PC-9 (cell line): ENCODE measurements at regions not wholly inside any gene's neighbourhood (a gene's known extent, or its start where the extent isn't known, plus 50 kb on each side); places are given as distances from the start of the nearest gene placed in this dataset.

Source experiments
- BruUV-seq: library from RNA; stranded (reverse); fragments of 400-500 nt; replicated peaks from 2 replicates; lab custom pipeline; 2021; lab: Mats Ljungman, UMichigan
- CTCF ChIA-PET: fragments of 300-600 bp; sonication (Branson Sonifier 250); formaldehyde crosslinking; loops from one replicate; lab custom pipeline; 2022; ENCODE audit warnings: antibody characterized with exemption; lab: Charles Lee
- POLR2A ChIA-PET: fragments of 300-600 bp; sonication (Branson Sonifier 250); formaldehyde crosslinking; loops from one replicate; lab custom pipeline; 2022; ENCODE audit warnings: antibody characterized with exemption; ENCODE audit not compliant: unreplicated experiment; lab: Charles Lee
- DNase-seq, 2 experiments: peaks; one replicate each; pipeline versions ENCODE4 v3.0.0 to v3.0.0-alpha.2; 2015 to 2022; ENCODE audit warnings: mixed read lengths in 1 of 2
- H2AFZ ChIP-seq: fragments of 200-600 bp; sonication (generic); 2 replicates; pipeline ENCODE4 v1.8.1; 2017; ENCODE audit warnings: antibody characterized with exemption
- H3F3A ChIP-seq: fragments of 200-600 bp; sonication (generic); 2 replicates; pipeline ENCODE4 v1.8.1; 2017; ENCODE audit warnings: antibody characterized with exemption, mild to moderate bottlenecking, low read depth; ENCODE audit not compliant: insufficient read depth
- H3K27ac ChIP-seq: fragments of 200-600 bp; sonication (generic); 2 replicates; pipeline ENCODE4 v1.6.1; 2016; ENCODE audit warnings: mixed run types
- H3K27me3 ChIP-seq: fragments of 200-600 bp; sonication (generic); 2 replicates; pipeline ENCODE4 v1.6.1; 2016; ENCODE audit warnings: low read depth, mixed run types; ENCODE audit not compliant: insufficient read depth
- H3K36me3 ChIP-seq: fragments of 200-600 bp; sonication (generic); 2 replicates; pipeline ENCODE4 v1.6.1; 2016; ENCODE audit warnings: low read depth, mixed run types
- H3K4me1 ChIP-seq: fragments of 200-600 bp; sonication (generic); replicated peaks from 2 replicates; pipeline ENCODE4 v1.6.1; 2016; ENCODE audit warnings: mixed run types; ENCODE audit not compliant: insufficient read depth
- H3K4me2 ChIP-seq: fragments of 200-600 bp; sonication (generic); 2 replicates; pipeline ENCODE4 v1.6.1; 2017; ENCODE audit warnings: mixed run types
- H3K4me3 ChIP-seq: fragments of 200-600 bp; sonication (generic); 2 replicates; pipeline ENCODE4 v1.6.1; 2016; ENCODE audit warnings: mixed run types
- H3K79me2 ChIP-seq: fragments of 200-600 bp; sonication (generic); 2 replicates; pipeline ENCODE4 v1.6.1; 2017; ENCODE audit warnings: low read depth, mixed run types
- H3K9me2 ChIP-seq: fragments of 200-600 bp; sonication (generic); 2 replicates; pipeline ENCODE4 v1.8.1; 2017; ENCODE audit warnings: mild to moderate bottlenecking; ENCODE audit not compliant: insufficient read depth
- H3K9me3 ChIP-seq: fragments of 200-600 bp; sonication (generic); 2 replicates; pipeline ENCODE4 v1.8.1; 2016; ENCODE audit warnings: low read depth; ENCODE audit not compliant: insufficient read depth
- H4K20me1 ChIP-seq: fragments of 200-600 bp; sonication (generic); 2 replicates; pipeline ENCODE4 v1.8.1; 2017; ENCODE audit not compliant: insufficient read depth
- CTCF ChIP-seq: fragments of 200-600 bp; sonication (generic); conservative IDR thresholded peaks from 2 replicates; pipeline ENCODE4 v1.6.1; 2017; ENCODE audit warnings: mixed run types, antibody characterized with exemption, mild to moderate bottlenecking, moderate library complexity
- EZH2 ChIP-seq: fragments of 200-600 bp; sonication (generic); IDR thresholded peaks from 2 replicates; pipeline ENCODE4 v1.8.0; 2017; ENCODE audit warnings: antibody characterized with exemption, low read depth
- intact Hi-C: fragments of 100-400 bp; cut with micrococcal nuclease; formaldehyde crosslinking; loops from one replicate; pipeline ENCODE4 v1.10.0; 2022; ENCODE audit not compliant: unreplicated experiment

GRCh38 chr1:199383793-199384192 lies 643.7 kb upstream of the NR5A2 start:
- ChIA-PET POLR2A (no interaction called here), CTCF (no interaction called here)
- Histone ChIP-seq H3K27me3 (no peaks in the 10 kb centered on the region), H3F3A (no peaks in the 10 kb centered on the region), H3K27ac (no peak overlapping the region), H3K36me3 (no peaks in the 10 kb centered on the region), H3K9me3 (no peaks in the 10 kb centered on the region), H3K79me2 (no peaks in the 10 kb centered on the region), H4K20me1 (no peaks in the 10 kb centered on the region), H3K4me3 (no peak overlapping the region), H2AFZ (no peak overlapping the region), H3K9me2 (no peaks in the 10 kb centered on the region), H3K4me1 (no peaks in the 10 kb centered on the region), H3K4me2 (no peak overlapping the region)
- no peak for TF ChIP-seq EZH2
- no peak for TF ChIP-seq CTCF
- no TSS peak for BruUV-seq
- no peak for DNase-seq
- intact Hi-C loops, result no loop called here

GRCh38 chr1:199394856-199395255 lies 632.7 kb upstream of the NR5A2 start:
- Histone ChIP-seq H3K36me3 (no peaks in the 10 kb centered on the region), H3K4me1 (no peaks in the 10 kb centered on the region), H3K4me3 (no peak overlapping the region), H3F3A (no peaks in the 10 kb centered on the region), H2AFZ (no peak overlapping the region), H3K9me3 (no peaks in the 10 kb centered on the region; the same call in 1 of the 2 replicates), H3K4me2 (no peak overlapping the region), H3K27ac (no peak overlapping the region), H3K79me2 (no peaks in the 10 kb centered on the region), H3K9me2 (no peaks in the 10 kb centered on the region), H4K20me1 (no peaks in the 10 kb centered on the region), H3K27me3 (no peaks in the 10 kb centered on the region)
- CTCF ChIA-PET, result no interaction called here
- intact Hi-C loops, result no loop called here
- DNase-seq, result no peak
- POLR2A ChIA-PET, result interaction anchor here (0.5 kb wide), 1 partner anchor 1363 kb away, joined by 5 read pairs; no protein-coding TSS in a partner anchor
- TF ChIP-seq EZH2, result no peak
- TF ChIP-seq CTCF, result no peak
- no TSS peak for BruUV-seq

- no TSS peak for BruUV-seq
- CTCF ChIA-PET, result no interaction called here
Measured at GRCh38 chr1:199396456-199396855, 631.1 kb upstream of the NR5A2 start.

More at GRCh38 chr1:199396456-199396855, 631.1 kb upstream of the NR5A2 start:
- intact Hi-C loops, result no loop called here
- POLR2A ChIA-PET, result no interaction called here
- H3F3A ChIP-seq, result no peaks in the 10 kb centered on the region
- no peak for DNase-seq
- H3K4me2 ChIP-seq, result no peak overlapping the region
- no peak overlapping the region for H3K4me3 ChIP-seq
- no peaks in the 10 kb centered on the region for H3K4me1 ChIP-seq
- no peak overlapping the region for H2AFZ ChIP-seq
- H3K9me3 ChIP-seq, result no peaks in the 10 kb centered on the region; the same call in 1 of the 2 replicates
- H4K20me1 ChIP-seq, result no peaks in the 10 kb centered on the region
- no peaks in the 10 kb centered on the region for H3K79me2 ChIP-seq
- TF ChIP-seq EZH2 (no peak), CTCF (no peak)
- H3K27ac ChIP-seq, result no peak overlapping the region
- no peaks in the 10 kb centered on the region for H3K9me2 ChIP-seq
- H3K27me3 ChIP-seq, result no peaks in the 10 kb centered on the region
- no peaks in the 10 kb centered on the region for H3K36me3 ChIP-seq
